ENCODE measurements at regions not wholly inside any gene's neighbourhood (a gene's known extent, or its start where the extent isn't known, plus 50 kb on each side); places are given as distances from the start of the nearest gene placed in this dataset.
A peak's percentile ranks its signal among the peaks of the same experiment; 100 is the strongest.
"Not testable (repeated sequence)": the region's sequence is repeated elsewhere in the genome, so short reads cannot be mapped to it uniquely, and the experiment has no call there.

DNA sequence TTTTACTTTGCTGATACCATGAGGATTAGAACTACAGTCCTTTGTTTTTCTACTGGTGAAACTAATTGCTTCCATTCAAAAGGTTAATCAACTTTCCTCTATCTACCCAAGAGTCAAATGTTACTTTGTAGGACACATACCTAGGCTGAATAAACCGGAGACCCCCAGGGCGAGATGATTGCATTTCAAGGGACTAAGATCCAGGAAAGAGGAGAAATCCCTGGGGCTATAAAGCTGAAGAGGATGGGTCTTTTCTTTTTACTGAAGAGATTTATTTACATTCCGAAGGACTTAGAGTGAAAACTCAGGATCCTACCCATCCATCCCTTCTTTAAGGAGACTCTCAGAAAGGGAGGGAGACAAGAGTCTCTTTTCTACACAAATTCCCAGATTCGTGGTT is 331.9 kb downstream of the CDH19 start:
- no peak for DNase-seq

DNA sequence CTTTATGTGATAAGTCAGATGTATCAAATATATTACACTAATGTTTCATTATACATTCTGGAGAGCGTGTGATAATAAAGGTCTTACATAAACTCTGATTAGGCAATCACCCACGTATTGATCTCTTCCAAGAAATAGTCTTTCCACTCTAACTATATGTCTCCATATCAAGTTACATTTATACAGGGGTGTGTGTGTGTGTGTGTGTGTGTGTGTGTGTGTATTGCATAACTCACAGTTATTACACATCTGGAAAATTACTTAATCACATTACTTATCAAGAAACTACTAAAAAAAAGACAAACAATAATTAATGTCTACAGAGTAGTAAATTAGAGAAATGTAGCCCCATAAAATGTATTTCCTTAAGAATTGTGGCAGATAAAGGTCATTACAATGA is 339.8 kb downstream of the CDH19 start:
- no peak for DNase-seq

DNA sequence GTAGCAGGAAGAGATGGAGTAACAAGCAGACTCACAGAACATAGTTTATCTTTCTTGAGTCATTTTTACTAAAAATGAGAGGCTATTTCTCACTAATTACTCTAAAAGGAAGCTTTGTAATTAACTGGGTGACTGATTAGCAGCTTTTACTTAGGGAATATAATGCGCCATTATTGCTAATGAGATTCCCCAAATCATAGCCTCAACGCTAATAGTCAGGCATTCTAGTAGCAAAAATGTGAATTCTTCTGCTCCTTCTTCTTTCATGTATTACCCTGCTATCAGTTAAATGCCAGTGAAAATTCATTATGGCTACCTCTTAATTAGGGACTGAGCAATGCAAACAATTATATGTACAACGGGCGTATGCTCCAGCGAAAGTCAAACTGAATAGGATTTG is 349.8 kb downstream of the CDH19 start:
- no peak for DNase-seq

GRCh38 chr18:66252703-66253102 is 351.2 kb downstream of the CDH19 start:
- DNase-seq, result no peak

DNA sequence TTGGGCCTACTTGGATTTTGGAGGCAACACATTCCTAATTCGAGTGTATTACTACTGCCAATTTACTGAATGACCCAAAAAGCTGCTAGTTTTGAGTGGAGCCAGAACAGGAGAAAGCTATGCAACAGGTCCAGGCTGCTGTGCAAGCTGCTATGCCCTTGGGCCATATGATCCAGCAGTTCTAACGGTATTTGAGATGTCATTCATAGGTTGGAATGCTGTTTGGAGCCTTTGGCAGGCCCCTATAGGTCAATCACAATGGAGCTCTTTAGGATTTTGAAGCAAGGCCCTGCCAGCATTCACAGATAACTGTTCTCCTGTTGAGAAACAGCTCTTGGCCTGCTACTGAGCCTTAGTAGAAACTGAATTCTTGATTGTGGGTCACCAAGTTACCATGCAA is 368.7 kb downstream of the CDH19 start:
- no peak for DNase-seq

- DNase-seq, result no peak
Observed at GRCh38 chr18:66226782-66227181, 377.1 kb downstream of the CDH19 start.

DNA sequence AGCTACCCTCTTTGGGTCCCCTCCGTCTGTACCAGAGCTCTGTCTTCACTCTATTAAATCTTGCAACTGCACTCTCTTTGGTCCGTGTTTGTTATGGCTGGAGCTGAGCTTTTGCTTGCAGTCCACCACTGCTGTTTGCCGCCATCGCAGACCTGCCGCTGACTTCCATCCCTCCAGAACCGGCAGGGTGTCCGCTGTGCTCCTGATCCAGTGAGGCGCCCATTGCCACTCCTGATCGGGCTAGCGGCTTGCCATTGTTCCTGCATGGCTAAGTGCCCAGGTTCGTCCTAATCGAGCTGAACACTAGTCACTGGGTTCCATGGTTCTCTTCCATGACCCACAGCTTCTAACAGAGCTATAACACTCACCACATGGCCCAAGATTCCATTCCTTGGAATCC is 380.6 kb downstream of the CDH19 start:
- DNase-seq, result not testable (repeated sequence)

DNA sequence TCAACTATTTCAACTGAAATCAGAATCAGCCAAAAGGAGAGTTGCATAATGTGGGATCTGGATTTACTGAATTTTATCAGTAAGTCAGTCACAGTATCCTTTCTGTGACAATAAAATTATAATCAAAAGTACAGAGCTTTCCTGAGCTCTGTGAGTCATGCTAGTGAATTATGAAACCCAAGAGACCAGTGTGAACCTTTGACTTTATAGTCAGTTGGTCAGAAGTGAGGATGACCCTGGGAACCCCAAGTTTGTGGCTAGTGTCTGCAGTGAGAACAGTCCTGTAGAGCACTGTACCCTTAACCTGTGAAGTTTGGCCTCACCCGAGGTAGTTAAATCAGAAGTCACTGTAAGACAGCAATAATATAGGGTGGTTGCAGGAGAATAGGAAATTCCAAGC is 381.7 kb downstream of the CDH19 start:
- no peak for DNase-seq

- no peak for DNase-seq
Observed at GRCh38 chr18:66219817-66220216, 384.1 kb downstream of the CDH19 start.

DNA sequence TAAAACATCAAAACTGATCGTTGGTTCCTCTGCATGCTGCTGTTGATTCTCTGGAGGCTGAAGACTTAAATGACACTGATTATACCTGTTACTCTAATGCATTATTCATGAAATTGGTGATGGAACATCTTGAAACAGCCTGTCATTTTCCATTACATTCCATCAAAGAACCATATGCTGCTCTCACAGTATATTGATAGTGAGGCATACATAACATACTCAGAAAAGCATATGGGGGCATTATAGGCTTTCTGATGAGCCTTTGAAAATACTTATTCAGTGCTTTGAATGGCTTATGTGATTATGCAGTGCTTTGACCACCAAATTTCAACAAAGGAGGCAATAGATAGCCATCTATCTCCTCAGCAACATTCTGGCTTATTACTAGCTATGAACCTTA is 392.1 kb downstream of the CDH19 start:
- DNase-seq, result no peak

GRCh38 chr18:66210875-66211274 is 393.0 kb downstream of the CDH19 start:
- DNase-seq, result no peak

GRCh38 chr18:66209656-66210055 is 394.2 kb downstream of the CDH19 start:
- DNase-seq, result no peak

DNA sequence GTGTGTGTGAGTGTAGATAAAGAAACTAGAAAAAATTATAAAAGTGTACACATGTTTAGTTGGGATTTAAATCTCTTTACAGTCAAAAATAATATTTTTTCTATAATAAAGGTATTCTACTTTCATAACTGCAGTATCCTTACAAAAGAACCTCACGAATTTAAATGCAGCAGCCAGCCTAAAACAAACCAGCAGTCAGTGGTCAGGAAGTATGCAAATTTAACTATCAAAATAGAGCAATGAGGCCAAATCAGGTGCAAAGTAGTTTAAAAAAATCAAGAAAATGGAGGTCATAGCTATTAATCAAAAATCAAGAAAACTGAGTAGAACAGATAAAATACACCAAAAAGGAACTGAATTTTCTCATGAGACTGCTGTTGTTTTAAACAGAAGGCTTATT is 407.1 kb downstream of the CDH19 start:
- DNase-seq, result no peak

DNA sequence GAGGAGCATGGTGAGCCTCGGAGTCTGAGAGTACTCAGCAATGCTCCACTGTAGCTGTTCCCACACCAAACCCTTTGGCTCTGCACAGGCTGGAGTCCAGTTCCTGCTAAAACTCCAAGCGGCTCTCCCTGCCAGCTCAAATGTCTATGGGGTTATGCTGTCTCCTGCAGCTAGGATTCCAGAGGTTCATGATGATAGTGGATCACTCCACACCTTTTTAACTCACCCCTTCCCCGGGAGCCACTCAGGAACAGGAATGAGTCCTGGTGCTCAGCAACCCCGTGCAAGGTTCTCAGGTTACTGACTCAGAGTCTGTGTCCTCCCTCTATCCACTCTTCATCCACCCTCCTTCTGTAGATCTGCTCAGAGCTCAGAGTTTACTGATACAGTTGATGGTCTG is 410.0 kb downstream of the CDH19 start:
- DNase-seq, result no peak

DNA sequence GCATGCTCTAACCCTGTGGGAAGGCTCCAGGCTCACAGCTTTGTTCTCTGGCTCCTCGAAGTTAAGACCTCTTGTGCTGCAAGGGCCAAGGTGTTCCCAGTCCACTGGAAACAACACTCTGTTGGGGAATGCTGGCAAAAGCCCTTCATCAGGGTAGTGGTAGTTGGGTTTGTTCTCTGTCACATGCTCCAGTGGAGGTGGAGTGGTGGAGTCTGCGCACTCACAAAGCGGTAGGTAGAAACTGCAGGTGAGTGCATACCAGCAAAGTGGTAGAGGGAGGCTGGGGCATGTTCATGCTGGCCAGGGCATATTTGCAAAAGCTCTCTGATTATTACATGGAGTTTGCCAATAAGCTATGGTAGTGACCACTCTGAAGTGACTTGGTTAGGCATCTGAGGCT is 410.5 kb downstream of the CDH19 start:
- no peak for DNase-seq

GRCh38 chr18:66168685-66169235 is 417.9 kb downstream of the CDH7 start:
- DNase-seq, result peak; percentile 53

- no peak for DNase-seq
Observed at GRCh38 chr18:66167829-66168684, 417.2 kb downstream of the CDH7 start.

- DNase-seq, result no peak
Observed at GRCh38 chr18:66160007-66160406, 409.2 kb downstream of the CDH7 start.

DNA sequence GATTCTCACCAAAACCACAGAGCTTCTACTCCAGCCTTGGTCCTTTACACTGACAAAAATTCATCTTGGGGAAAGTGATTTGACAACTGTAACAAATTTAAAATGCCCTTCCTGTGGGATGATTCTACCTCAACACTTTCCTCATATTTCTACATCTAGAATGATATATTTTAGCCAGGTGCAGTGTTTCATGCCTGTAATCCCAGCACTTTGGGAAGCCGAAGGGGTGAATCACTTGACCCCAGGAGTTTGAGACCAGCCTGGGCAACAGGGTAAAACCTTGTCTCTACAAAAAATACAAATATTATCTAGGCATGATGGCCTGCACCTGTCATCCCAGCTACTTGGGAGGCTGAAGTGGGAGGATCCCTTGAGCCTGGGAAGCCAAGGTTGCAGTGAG is 408.6 kb downstream of the CDH7 start:
- DNase-seq, result no peak

- no peak for DNase-seq
Observed at GRCh38 chr18:66156946-66157687, 406.3 kb downstream of the CDH7 start.

DNA sequence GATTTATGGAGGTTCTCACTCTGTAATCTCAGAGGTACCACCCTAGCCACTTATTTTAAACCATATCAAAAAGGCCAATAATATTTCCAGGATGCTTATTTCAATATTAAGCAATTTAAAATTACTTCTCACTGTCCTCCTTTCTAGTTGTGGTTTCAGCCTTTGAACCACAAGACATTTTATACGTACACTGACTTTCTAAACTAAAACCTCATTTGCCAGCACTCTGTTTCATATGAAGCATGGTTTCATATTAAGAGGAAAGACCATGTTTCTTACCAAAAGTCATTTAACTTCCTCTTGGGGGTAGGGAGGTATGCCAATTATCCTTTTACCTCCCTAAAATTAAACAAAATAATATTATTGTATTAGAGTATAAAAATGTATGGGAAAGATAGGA is 399.8 kb downstream of the CDH7 start:
- no peak for DNase-seq

DNA sequence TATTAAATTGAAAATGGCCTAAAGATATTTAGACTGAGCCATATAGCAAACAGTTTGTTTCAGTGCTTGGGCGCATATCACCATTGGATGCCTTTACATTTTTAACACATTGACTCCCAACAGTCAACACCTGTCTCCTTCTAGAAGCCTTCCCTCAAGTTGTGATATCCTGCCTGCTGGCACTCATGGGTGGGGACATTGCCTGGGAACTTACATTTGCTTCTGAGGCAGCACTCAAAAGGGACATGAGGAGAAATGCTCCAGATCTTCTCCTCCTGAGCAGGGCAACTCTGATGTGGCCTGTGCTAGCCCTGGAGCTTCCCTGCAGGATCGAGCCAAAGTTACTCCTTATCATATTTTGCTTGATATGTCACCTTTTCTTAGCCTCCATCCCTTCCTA is 392.2 kb downstream of the CDH7 start:
- no peak for DNase-seq

DNA sequence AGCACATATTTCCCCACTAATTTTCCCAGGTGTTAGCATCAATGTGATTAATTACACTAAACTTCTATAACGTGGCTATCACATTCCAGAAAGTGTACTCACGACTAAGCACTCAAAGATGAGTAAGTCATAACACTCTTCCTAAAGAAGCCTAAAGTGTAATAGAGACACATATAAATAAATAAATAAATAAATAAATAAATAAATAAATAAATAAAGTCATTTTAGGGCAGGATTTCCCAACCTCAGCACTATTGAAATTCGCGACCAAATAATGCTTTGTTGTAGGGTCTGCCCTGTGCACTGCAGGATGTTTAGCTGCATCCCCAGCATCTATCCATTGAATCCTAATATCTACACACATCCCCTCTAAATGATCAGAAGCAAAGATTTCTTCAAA is 390.9 kb downstream of the CDH7 start:
- no peak for DNase-seq

- no peak for DNase-seq
Observed at GRCh38 chr18:66138642-66139041, 387.8 kb downstream of the CDH7 start.
